ENCODE measurements at regions not wholly inside any gene's neighbourhood (a gene's known extent, or its start where the extent isn't known, plus 50 kb on each side); places are given as distances from the start of the nearest gene placed in this dataset.

DNA sequence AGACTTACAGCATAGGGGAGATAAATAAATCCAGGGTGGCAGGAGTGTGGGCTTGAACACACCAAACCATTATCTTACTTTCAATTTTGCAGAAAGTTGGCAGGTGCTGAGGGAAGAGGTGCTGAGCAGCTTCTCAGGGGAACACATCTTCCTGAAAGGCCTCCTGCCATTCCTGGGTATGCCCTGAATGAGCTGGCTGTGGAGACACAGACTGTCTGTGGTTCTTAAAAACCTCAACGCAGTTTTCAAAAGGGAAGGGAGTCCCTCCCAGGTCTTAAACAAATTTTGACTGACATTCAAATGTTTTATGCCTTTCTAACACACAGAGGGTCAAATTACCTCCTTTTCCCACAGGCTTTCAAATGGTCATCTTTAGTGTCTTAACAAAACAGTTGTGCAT is 166.9 kb downstream of the TNFSF18 start:
- DNase-seq (ENCODE audit: low read depth, low spot score): no peak
- H3K27me3 ChIP-seq (ENCODE audit: control insufficient read depth, insufficient read depth, low read length): no peaks in the 10 kb centered on the region
- 0 out of 2 replicates have a peak, but pooled peaks cover 1% of the 10 kb centered on the region for H3K4me1 ChIP-seq (ENCODE audit: control insufficient read depth, insufficient read depth, low read length)
- H3K9me3 ChIP-seq (ENCODE audit: control insufficient read depth, insufficient read depth, low read length): no peaks in the 10 kb centered on the region
- H3K27ac ChIP-seq (ENCODE audit: low read length): no peak overlapping the region
- no CpG with 5 or more reads among the region's 1 CpG for WGBS (ENCODE audit: insufficient coverage, insufficient read length)
- no peaks in the 10 kb centered on the region for H3K36me3 ChIP-seq (ENCODE audit: control insufficient read depth, insufficient read depth, low read length)
- H3K4me3 ChIP-seq (ENCODE audit: low read length): no peak overlapping the region

DNA sequence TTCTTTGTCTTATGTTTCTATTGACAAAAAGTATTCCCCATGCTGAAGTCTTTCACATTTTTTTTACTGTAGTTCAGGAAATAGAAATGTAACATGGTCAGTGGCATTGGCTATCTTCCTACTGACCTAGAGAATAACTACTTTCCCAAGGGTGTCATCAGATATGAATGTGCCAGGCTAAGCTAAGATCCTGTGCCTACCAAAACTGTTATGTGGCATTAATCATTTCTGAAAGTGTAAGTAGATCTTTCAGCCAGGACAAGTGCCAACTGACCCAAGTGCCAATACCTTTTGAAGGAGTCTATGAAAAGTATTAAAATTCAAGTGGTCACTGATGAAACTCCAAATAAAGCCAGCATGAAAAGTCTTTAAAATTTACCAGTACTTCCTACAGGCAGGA is 165.3 kb downstream of the TNFSF18 start:
- Histone ChIP-seq H3K27ac (ENCODE audit: low read length) (no peak overlapping the region), H3K9me3 (ENCODE audit: control insufficient read depth, insufficient read depth, low read length) (no peaks in the 10 kb centered on the region), H3K4me1 (ENCODE audit: control insufficient read depth, insufficient read depth, low read length) (0 out of 2 replicates have a peak, but pooled peaks cover 1% of the 10 kb centered on the region), H3K27me3 (ENCODE audit: control insufficient read depth, insufficient read depth, low read length) (no peaks in the 10 kb centered on the region), H3K4me3 (ENCODE audit: low read length) (no peak overlapping the region), H3K36me3 (ENCODE audit: control insufficient read depth, insufficient read depth, low read length) (no peaks in the 10 kb centered on the region)
- DNase-seq (ENCODE audit: low read depth, low spot score): no peak

DNA sequence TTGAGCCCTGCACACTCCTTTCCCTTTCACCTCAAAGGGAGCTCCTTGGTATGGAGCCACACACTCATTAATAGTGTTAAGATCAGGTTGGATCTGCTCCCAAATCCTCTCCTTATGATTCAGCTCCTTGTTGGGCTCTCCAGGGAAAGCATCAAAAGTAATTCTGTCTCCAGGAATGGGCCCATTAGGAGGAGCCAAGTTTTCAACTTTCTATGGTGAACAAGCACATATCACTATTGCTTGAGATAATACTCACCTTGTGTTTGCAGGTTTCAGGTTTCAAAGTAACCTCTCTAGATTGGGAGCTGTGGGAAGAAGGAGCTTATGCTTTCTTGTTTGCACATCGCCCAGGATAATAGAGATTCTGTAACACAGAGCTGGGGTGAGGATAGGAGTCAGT is 164.8 kb downstream of the TNFSF18 start:
- no CpG with 5 or more reads among the region's 1 CpG for WGBS (ENCODE audit: insufficient coverage, insufficient read length)
- H3K4me1 ChIP-seq (ENCODE audit: control insufficient read depth, insufficient read depth, low read length): 0 out of 2 replicates have a peak, but pooled peaks cover 1% of the 10 kb centered on the region
- no peaks in the 10 kb centered on the region for H3K27me3 ChIP-seq (ENCODE audit: control insufficient read depth, insufficient read depth, low read length)
- DNase-seq (ENCODE audit: low read depth, low spot score): no peak
- no peaks in the 10 kb centered on the region for H3K9me3 ChIP-seq (ENCODE audit: control insufficient read depth, insufficient read depth, low read length)
- no peak overlapping the region for H3K27ac ChIP-seq (ENCODE audit: low read length)
- no peaks in the 10 kb centered on the region for H3K36me3 ChIP-seq (ENCODE audit: control insufficient read depth, insufficient read depth, low read length)
- no peak overlapping the region for H3K4me3 ChIP-seq (ENCODE audit: low read length)

DNA sequence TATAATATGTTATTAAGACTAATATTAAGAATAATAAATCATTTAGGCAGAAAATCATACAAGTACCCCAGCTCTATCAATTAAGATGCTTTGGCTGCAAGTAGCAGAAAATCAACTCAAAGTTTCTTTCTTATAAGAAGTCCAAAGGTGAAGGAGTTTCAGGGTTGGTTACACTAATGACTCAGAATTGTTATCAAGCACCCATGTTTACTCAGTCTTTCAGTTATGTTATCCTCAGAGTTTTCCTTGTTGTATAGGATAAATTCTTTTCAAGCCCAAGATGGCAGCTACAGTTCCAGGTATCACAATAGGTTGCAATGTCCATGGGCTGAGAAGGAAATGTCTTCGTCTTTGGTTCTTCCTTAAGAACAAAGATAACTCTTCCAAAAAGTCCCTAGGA is 163.6 kb downstream of the TNFSF18 start:
- Histone ChIP-seq H3K4me1 (ENCODE audit: control insufficient read depth, insufficient read depth, low read length) (0 out of 2 replicates have a peak, but pooled peaks cover 1% of the 10 kb centered on the region), H3K4me3 (ENCODE audit: low read length) (no peak overlapping the region), H3K27ac (ENCODE audit: low read length) (no peak overlapping the region), H3K27me3 (ENCODE audit: control insufficient read depth, insufficient read depth, low read length) (no peaks in the 10 kb centered on the region), H3K9me3 (ENCODE audit: control insufficient read depth, insufficient read depth, low read length) (no peaks in the 10 kb centered on the region), H3K36me3 (ENCODE audit: control insufficient read depth, insufficient read depth, low read length) (no peaks in the 10 kb centered on the region)
- no peak for DNase-seq (ENCODE audit: low read depth, low spot score)
- no CpG with 5 or more reads among the region's 1 CpG for WGBS (ENCODE audit: insufficient coverage, insufficient read length)

DNA sequence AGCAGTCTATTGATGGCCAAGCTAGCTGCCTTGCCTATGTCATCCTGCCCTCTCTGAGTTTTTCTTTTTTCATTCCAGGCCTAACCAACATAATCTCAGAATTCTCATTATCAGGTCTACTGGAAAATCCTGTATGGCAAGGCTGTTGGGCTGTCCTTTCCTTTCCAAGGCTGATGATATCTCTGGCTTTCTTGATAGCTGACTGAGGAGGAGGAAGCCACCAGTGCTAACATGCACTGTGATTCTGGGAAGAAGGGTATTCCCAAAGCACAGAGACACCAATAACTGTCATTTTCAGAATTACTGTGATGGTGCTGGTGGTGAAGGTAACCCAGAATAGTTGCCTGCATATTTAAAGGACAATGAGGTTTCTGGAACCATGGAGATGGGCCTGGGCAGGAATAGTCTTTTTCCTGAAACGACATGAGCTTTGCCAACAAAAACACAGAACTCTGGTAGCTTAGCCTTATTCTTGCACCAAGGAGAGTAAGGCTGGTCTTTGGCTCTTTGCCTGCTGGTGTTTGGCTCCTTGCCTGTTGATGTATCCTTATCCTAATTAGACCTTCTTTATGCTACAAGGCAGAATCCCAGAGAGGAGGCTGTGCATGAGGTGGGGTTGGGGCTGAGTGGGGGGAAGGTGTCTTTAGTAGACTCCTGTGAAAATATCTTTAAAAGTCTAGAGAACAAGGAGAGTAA is 157.4 kb downstream of the TNFSF18 start:
- H3K36me3 ChIP-seq (ENCODE audit: control insufficient read depth, insufficient read depth, low read length): no peaks in the 10 kb centered on the region
- H3K27ac ChIP-seq (ENCODE audit: low read length): no peak overlapping the region
- H3K4me3 ChIP-seq (ENCODE audit: low read length): no peak overlapping the region
- DNase-seq (ENCODE audit: low read depth, low spot score): no peak
- no peaks in the 10 kb centered on the region for H3K27me3 ChIP-seq (ENCODE audit: control insufficient read depth, insufficient read depth, low read length)
- WGBS (ENCODE audit: insufficient coverage, insufficient read length): no CpG with 5 or more reads among the region's 1 CpG
- H3K4me1 ChIP-seq (ENCODE audit: control insufficient read depth, insufficient read depth, low read length): 0 out of 2 replicates have a peak, but pooled peaks cover 1% of the 10 kb centered on the region
- H3K9me3 ChIP-seq (ENCODE audit: control insufficient read depth, insufficient read depth, low read length): no peaks in the 10 kb centered on the region

DNA sequence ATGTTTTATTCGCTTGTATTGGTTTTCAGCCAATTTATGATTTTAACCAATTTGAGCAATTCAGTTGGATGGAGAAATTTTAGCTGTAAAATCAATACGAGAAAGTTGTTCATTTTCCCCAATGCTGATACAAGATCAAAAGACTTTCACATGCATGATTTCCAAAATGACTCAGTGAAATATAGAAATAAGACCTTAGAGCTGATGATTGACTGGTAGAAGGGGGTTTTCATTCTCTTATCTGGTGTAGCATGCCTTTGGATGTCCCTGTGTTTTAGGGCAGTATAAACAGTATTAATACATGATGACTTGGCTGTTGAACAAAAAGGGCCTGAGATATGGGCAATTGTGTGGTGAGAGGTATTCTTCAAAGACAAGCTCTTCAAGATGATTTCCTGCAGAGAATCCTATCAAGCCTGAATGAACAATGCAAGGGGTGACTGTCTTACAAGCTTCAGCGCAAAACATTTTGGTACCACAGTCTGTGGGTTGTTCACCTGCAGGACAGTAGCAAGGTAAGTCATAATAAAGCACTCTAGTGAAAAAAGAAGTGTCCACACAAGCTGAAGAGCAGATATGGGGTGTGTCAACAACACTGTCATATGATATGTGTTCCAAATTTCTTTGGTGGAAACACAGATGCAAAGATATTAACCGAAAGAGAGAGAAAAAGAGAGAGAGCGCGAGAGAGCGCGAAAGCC is 156.2 kb downstream of the TNFSF18 start:
- H3K27me3 ChIP-seq (ENCODE audit: control insufficient read depth, insufficient read depth, low read length): no peaks in the 10 kb centered on the region
- H3K27ac ChIP-seq (ENCODE audit: low read length): no peak overlapping the region
- no peaks in the 10 kb centered on the region for H3K4me1 ChIP-seq (ENCODE audit: control insufficient read depth, insufficient read depth, low read length)
- no CpG with 5 or more reads among the region's 8 CpGs for WGBS (ENCODE audit: insufficient coverage, insufficient read length)
- no peaks in the 10 kb centered on the region for H3K36me3 ChIP-seq (ENCODE audit: control insufficient read depth, insufficient read depth, low read length)
- H3K9me3 ChIP-seq (ENCODE audit: control insufficient read depth, insufficient read depth, low read length): no peaks in the 10 kb centered on the region
- no peak overlapping the region for H3K4me3 ChIP-seq (ENCODE audit: low read length)
- DNase-seq (ENCODE audit: low read depth, low spot score): no peak

DNA sequence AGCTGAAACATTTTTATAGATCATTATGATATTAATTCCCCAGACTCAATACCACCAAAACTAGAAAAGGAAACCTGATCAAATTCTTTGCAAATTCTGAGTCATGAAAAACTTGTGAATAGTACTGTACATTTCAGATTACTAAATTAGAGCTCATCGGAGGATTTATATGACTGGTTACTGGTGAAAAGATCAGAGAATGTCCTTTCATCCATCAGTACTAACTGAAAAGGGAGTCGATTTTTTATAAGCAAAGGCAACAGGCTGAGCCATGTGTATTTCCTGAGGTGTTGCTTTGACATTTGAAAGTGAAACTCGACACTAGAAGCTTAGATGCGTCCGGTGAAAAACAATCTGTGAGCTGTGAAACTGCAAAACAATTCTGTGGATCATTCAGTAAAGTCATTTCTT is 155.7 kb downstream of the TNFSF18 start:
- DNase-seq (ENCODE audit: low read depth, low spot score): no peak
- H3K4me1 ChIP-seq (ENCODE audit: control insufficient read depth, insufficient read depth, low read length): no peaks in the 10 kb centered on the region
- no CpG with 5 or more reads among the region's 5 CpGs for WGBS (ENCODE audit: insufficient coverage, insufficient read length)

DNA sequence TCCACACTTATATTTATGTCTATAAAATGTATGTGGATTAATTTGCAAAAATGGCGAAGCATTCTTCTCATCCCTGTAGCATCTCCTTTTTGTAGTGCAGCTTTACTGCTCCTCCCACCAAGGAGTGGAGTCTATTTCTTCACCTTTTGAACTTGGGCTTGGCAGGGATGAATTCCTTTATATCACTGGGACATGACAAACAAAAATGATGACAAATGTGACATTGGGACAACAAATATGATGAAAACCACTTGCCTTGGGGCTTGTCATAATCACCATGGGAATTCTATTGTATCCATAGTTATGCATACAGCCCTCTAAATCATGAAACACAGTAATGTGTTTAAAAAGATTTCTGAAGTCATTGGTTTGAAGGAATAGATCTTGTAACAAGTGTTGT is 155.0 kb downstream of the TNFSF18 start:
- H3K27ac ChIP-seq (ENCODE audit: low read length): no peak overlapping the region

More for the DNA sequence above, 155.7 kb downstream of the TNFSF18 start:
- H3K27ac ChIP-seq (ENCODE audit: low read length): no peak overlapping the region
- no peaks in the 10 kb centered on the region for H3K36me3 ChIP-seq (ENCODE audit: control insufficient read depth, insufficient read depth, low read length)
- no peaks in the 10 kb centered on the region for H3K27me3 ChIP-seq (ENCODE audit: control insufficient read depth, insufficient read depth, low read length)
- no peak overlapping the region for H3K4me3 ChIP-seq (ENCODE audit: low read length)
- H3K9me3 ChIP-seq (ENCODE audit: control insufficient read depth, insufficient read depth, low read length): no peaks in the 10 kb centered on the region

DNA sequence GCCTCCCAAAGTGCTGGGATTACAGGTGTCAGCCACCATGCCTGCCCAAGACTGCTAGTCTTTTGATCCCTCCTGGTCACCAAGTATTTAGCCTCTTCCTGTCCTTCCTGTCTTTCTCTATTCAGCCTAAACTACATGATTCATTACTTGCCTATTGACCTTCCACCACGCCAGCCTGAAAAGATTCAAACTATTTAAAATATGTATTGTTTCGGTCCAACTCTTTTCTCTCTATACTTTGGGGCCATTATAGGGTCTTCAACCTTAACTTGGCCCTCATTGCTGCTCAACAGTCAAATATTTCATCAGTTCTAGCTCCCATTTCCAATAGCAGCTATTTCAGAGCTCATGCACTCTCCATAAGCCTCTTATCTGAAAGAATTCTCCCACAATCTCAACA is 153.0 kb downstream of the TNFSF18 start:
- H3K27me3 ChIP-seq (ENCODE audit: control insufficient read depth, insufficient read depth, low read length): no peaks in the 10 kb centered on the region
- H3K27ac ChIP-seq (ENCODE audit: low read length): no peak overlapping the region
- DNase-seq (ENCODE audit: low read depth, low spot score): no peak
- no peaks in the 10 kb centered on the region for H3K9me3 ChIP-seq (ENCODE audit: control insufficient read depth, insufficient read depth, low read length)
- H3K4me3 ChIP-seq (ENCODE audit: low read length): no peak overlapping the region
- no peaks in the 10 kb centered on the region for H3K36me3 ChIP-seq (ENCODE audit: control insufficient read depth, insufficient read depth, low read length)
- no CpG with 5 or more reads among the region's 2 CpGs for WGBS (ENCODE audit: insufficient coverage, insufficient read length)
- H3K4me1 ChIP-seq (ENCODE audit: control insufficient read depth, insufficient read depth, low read length): no peaks in the 10 kb centered on the region

More for the DNA sequence above, 155.0 kb downstream of the TNFSF18 start:
- no peak overlapping the region for H3K4me3 ChIP-seq (ENCODE audit: low read length)
- H3K4me1 ChIP-seq (ENCODE audit: control insufficient read depth, insufficient read depth, low read length): no peaks in the 10 kb centered on the region
- H3K9me3 ChIP-seq (ENCODE audit: control insufficient read depth, insufficient read depth, low read length): no peaks in the 10 kb centered on the region
- no peaks in the 10 kb centered on the region for H3K36me3 ChIP-seq (ENCODE audit: control insufficient read depth, insufficient read depth, low read length)
- DNase-seq (ENCODE audit: low read depth, low spot score): no peak
- no peaks in the 10 kb centered on the region for H3K27me3 ChIP-seq (ENCODE audit: control insufficient read depth, insufficient read depth, low read length)
- no CpG with 5 or more reads among the region's 1 CpG for WGBS (ENCODE audit: insufficient coverage, insufficient read length)

DNA sequence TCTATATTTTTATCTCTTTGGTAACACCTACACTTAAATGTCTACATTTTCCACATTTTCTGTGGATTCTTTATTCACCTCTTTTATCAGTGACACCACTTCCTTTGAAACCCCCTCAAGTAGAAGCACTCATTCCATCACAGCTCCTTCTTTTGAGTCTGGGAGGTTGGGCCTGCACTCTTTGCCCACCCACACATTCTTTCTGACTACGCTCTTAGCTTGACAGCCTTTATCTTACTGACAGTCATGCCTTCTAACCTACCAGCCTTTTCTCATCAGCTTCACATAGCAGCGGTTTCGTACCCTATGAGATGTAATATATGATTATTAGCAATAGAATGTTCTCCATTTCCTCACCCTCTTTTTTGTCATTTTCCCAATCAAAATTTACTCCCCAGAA is 151.9 kb downstream of the TNFSF18 start:
- H3K4me1 ChIP-seq (ENCODE audit: control insufficient read depth, insufficient read depth, low read length): no peaks in the 10 kb centered on the region
- DNase-seq (ENCODE audit: low read depth, low spot score): no peak
- WGBS (ENCODE audit: insufficient coverage, insufficient read length): no CpG with 5 or more reads among the region's 3 CpGs

More for the DNA sequence above, 151.9 kb downstream of the TNFSF18 start:
- Histone ChIP-seq H3K27me3 (ENCODE audit: control insufficient read depth, insufficient read depth, low read length) (no peaks in the 10 kb centered on the region), H3K4me3 (ENCODE audit: low read length) (no peak overlapping the region), H3K36me3 (ENCODE audit: control insufficient read depth, insufficient read depth, low read length) (no peaks in the 10 kb centered on the region), H3K27ac (ENCODE audit: low read length) (no peak overlapping the region), H3K9me3 (ENCODE audit: control insufficient read depth, insufficient read depth, low read length) (no peaks in the 10 kb centered on the region)
